SK-N-SH treated with all-trans-retinoic acid at 6 μM for 48 hours (cell line): ENCODE measurements at regions not wholly inside any gene's neighbourhood (a gene's known extent, or its start where the extent isn't known, plus 50 kb on each side); places are given as distances from the start of the nearest gene placed in this dataset.
A peak's percentile ranks its signal among the peaks of the same experiment; 100 is the strongest.

Experiments
- ATAC-seq: fragments of 200-7000 bp; cut with Tn5 transposase; 3 replicates; pipeline ENCODE4 v1.9.1; 2020; ENCODE audit warnings: mild to moderate bottlenecking, moderate library complexity
- ARNTL ChIP-seq: fragments of 450-650 bp; formaldehyde crosslinking; IDR thresholded peaks from 2 replicates; pipeline ENCODE4 v1.5.0; 2020; ENCODE audit warnings: low read depth, mild to moderate bottlenecking, moderate library complexity, borderline replicate concordance
- BACH2 ChIP-seq: fragments of 250-450 bp; sonication (Bioruptor Pico); IDR thresholded peaks from 2 replicates; pipeline ENCODE4 v1.9.0; 2021; ENCODE audit warnings: mild to moderate bottlenecking, borderline replicate concordance
- CSDC2 ChIP-seq: fragments of 250-450 bp; sonication (Bioruptor Pico); IDR thresholded peaks from 2 replicates; pipeline ENCODE4 v1.5.0; 2020; ENCODE audit warnings: mild to moderate bottlenecking, moderate library complexity
- GLIS3 ChIP-seq: fragments of 250-450 bp; sonication (Bioruptor Pico); IDR thresholded peaks from 2 replicates; pipeline ENCODE4 v1.5.0; 2020; ENCODE audit warnings: mild to moderate bottlenecking, moderate library complexity
- OSR1 ChIP-seq: fragments of 250-450 bp; sonication (Bioruptor Pico); IDR thresholded peaks from 2 replicates; pipeline ENCODE4 v1.8.0; 2022; ENCODE audit warnings: moderate library complexity, mild to moderate bottlenecking, inconsistent platforms
- PPARA ChIP-seq: fragments of 250-450 bp; sonication (Bioruptor Pico); IDR thresholded peaks from 2 replicates; pipeline ENCODE4 v1.5.0; 2020; ENCODE audit warnings: mild to moderate bottlenecking, borderline replicate concordance
- RARB ChIP-seq: fragments of 250-450 bp; sonication (Bioruptor Pico); IDR thresholded peaks from 2 replicates; pipeline ENCODE4 v1.8.0; 2021; ENCODE audit warnings: mild to moderate bottlenecking, moderate library complexity
- SNAI2 ChIP-seq: fragments of 250-450 bp; sonication (Bioruptor Pico); IDR thresholded peaks from 2 replicates; pipeline ENCODE4 v1.5.0; 2020; ENCODE audit warnings: mild to moderate bottlenecking, moderate library complexity
- TCF4 ChIP-seq: fragments of 250-450 bp; sonication (Bioruptor Pico); IDR thresholded peaks from 2 replicates; pipeline ENCODE4 v1.8.0; 2021; ENCODE audit warnings: mild to moderate bottlenecking, moderate library complexity, borderline replicate concordance
- TOX ChIP-seq: fragments of 250-450 bp; sonication (Bioruptor Pico); IDR thresholded peaks from 2 replicates; pipeline ENCODE4 v1.8.0; 2021; ENCODE audit warnings: mild to moderate bottlenecking, moderate library complexity, borderline replicate concordance
- ZC3H10 ChIP-seq: fragments of 250-450 bp; sonication (Bioruptor Pico); IDR thresholded peaks from 2 replicates; pipeline ENCODE4 v1.5.1; 2021; ENCODE audit warnings: mild to moderate bottlenecking, moderate library complexity
- ZFP3 ChIP-seq: fragments of 250-450 bp; sonication (Bioruptor Pico); IDR thresholded peaks from 2 replicates; pipeline ENCODE4 v1.5.0; 2020; ENCODE audit warnings: mild to moderate bottlenecking, moderate library complexity
- ZNF565 ChIP-seq: fragments of 450-650 bp; formaldehyde crosslinking; conservative IDR thresholded peaks from 2 replicates; pipeline ENCODE4 v1.5.0; 2020; ENCODE audit warnings: low read depth, mild to moderate bottlenecking, moderate library complexity
- ZNF70 ChIP-seq: fragments of 450-650 bp; formaldehyde crosslinking; IDR thresholded peaks from 2 replicates; pipeline ENCODE4 v1.5.0; 2020; ENCODE audit warnings: mild to moderate bottlenecking, moderate library complexity
- ZNF8 ChIP-seq: fragments of 450-650 bp; formaldehyde crosslinking; IDR thresholded peaks from 2 replicates; pipeline ENCODE4 v1.5.0; 2020; ENCODE audit warnings: mild to moderate bottlenecking, moderate library complexity
- TF ChIP-seq, protein P1 (sequence below): fragments of 250-450 bp; sonication (Bioruptor Pico); IDR thresholded peaks from 2 replicates; pipeline ENCODE4 v1.5.1; 2020; ENCODE audit warnings: low read depth, mild to moderate bottlenecking, moderate library complexity
- TF ChIP-seq, protein P2 (sequence below): fragments of 250-450 bp; sonication (Bioruptor Pico); IDR thresholded peaks from 2 replicates; pipeline ENCODE4 v1.5.1; 2021; ENCODE audit warnings: mild to moderate bottlenecking, moderate library complexity
- TF ChIP-seq, protein P3 (sequence below): fragments of 250-450 bp; sonication (Bioruptor Pico); IDR thresholded peaks from 2 replicates; pipeline ENCODE4 v1.5.0; 2020; ENCODE audit warnings: mild to moderate bottlenecking, moderate library complexity
- TF ChIP-seq, protein P4 (sequence below): fragments of 250-450 bp; sonication (Bioruptor Pico); IDR thresholded peaks from 2 replicates; pipeline ENCODE4 v1.8.0; 2020; ENCODE audit warnings: mild to moderate bottlenecking, moderate library complexity, borderline replicate concordance

DNA sequence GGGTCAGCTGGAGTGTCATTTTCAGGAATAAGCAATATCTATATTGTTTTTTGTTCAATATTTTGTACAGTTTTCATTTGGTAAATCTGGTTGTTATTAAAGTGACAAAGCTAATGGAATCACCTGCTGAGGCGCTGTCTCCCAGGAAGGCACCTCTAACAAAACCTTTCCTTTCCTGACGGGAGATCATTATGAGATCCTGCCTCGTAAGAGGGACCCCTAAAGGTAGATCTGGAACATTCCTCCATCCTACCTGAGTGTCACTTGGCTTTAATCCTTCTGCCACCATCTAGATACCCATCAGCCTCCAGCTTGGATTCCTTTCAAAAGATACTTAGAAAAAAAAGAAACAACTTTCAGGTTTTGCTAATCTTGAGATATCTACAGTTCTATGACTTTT, 157.7 kb downstream of the FAT3 start (continued):
- TF ChIP-seq, protein P1, sequence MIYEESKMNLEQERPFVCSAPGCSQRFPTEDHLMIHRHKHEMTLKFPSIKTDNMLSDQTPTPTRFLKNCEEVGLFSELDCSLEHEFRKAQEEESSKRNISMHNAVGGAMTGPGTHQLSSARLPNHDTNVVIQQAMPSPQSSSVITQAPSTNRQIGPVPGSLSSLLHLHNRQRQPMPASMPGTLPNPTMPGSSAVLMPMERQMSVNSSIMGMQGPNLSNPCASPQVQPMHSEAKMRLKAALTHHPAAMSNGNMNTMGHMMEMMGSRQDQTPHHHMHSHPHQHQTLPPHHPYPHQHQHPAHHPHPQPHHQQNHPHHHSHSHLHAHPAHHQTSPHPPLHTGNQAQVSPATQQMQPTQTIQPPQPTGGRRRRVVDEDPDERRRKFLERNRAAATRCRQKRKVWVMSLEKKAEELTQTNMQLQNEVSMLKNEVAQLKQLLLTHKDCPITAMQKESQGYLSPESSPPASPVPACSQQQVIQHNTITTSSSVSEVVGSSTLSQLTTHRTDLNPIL (CRISPR knock-in tag), result no peak
- TF ChIP-seq ZNF8 (CRISPR knock-in tag), result no peak
- no peak for TF ChIP-seq ZNF565
- no peak for TF ChIP-seq ARNTL (CRISPR knock-in tag)
- no peak for TF ChIP-seq PPARA
- no peak for TF ChIP-seq SNAI2 (CRISPR knock-in tag)
- no peak for TF ChIP-seq TCF4 (CRISPR knock-in tag)

DNA sequence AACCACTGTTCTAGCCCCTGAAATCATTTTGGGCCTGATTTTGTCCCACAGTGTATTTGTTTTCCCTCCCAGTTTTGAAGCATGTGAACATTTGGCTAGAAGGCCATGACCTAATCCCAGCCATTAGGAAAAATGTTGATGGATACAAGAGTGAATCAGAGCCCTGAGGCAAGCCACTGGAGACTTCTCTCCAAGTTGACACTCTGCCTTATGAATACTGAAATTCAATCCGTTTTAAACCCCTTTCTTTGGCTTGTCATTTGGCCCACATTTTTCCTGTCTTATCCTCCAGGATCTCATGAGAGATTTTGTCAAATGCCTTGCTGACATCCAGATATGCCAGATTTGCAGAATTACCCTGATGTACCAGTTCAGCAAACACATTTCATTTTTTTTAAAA, 158.8 kb downstream of the FAT3 start:
- TF ChIP-seq PPARA, result no peak
- no peak for TF ChIP-seq ZNF70 (CRISPR knock-in tag)
- no peak for TF ChIP-seq ZC3H10 (CRISPR knock-in tag)
- no peak for TF ChIP-seq TCF4 (CRISPR knock-in tag)
- no peak for TF ChIP-seq OSR1 (CRISPR knock-in tag)
- TF ChIP-seq, protein P2, sequence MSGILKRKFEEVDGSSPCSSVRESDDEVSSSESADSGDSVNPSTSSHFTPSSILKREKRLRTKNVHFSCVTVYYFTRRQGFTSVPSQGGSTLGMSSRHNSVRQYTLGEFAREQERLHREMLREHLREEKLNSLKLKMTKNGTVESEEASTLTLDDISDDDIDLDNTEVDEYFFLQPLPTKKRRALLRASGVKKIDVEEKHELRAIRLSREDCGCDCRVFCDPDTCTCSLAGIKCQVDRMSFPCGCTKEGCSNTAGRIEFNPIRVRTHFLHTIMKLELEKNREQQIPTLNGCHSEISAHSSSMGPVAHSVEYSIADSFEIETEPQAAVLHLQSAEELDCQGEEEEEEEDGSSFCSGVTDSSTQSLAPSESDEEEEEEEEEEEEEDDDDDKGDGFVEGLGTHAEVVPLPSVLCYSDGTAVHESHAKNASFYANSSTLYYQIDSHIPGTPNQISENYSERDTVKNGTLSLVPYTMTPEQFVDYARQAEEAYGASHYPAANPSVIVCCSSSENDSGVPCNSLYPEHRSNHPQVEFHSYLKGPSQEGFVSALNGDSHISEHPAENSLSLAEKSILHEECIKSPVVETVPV, result no peak
- TF ChIP-seq, protein P3, sequence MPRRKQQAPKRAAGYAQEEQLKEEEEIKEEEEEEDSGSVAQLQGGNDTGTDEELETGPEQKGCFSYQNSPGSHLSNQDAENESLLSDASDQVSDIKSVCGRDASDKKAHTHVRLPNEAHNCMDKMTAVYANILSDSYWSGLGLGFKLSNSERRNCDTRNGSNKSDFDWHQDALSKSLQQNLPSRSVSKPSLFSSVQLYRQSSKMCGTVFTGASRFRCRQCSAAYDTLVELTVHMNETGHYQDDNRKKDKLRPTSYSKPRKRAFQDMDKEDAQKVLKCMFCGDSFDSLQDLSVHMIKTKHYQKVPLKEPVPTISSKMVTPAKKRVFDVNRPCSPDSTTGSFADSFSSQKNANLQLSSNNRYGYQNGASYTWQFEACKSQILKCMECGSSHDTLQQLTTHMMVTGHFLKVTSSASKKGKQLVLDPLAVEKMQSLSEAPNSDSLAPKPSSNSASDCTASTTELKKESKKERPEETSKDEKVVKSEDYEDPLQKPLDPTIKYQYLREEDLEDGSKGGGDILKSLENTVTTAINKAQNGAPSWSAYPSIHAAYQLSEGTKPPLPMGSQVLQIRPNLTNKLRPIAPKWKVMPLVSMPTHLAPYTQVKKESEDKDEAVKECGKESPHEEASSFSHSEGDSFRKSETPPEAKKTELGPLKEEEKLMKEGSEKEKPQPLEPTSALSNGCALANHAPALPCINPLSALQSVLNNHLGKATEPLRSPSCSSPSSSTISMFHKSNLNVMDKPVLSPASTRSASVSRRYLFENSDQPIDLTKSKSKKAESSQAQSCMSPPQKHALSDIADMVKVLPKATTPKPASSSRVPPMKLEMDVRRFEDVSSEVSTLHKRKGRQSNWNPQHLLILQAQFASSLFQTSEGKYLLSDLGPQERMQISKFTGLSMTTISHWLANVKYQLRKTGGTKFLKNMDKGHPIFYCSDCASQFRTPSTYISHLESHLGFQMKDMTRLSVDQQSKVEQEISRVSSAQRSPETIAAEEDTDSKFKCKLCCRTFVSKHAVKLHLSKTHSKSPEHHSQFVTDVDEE (CRISPR knock-in tag), result no peak
- TF ChIP-seq, protein P1 (CRISPR knock-in tag), result no peak
- TF ChIP-seq GLIS3 (CRISPR knock-in tag), result no peak
- ATAC-seq, result peak; percentile 35; the same call in 1 of the 3 replicates

DNA sequence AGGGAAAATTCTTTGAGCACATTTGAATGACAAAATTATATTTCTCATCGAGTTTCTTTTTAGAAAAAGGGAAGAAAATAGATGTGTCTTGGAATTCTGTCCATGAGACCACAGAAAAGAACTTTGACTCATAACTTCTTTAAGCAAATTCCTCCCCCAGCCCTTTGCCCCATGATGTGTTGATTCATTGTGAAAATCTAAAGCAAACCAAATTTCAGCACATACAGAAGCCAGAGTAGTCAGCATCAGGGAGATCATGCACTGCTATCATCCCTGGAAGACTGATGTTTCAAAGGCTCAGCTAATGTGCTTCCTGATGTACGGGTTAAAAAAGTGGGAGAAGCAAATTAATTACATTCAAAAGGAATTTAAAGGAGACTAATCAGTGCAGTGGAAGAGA, 159.7 kb downstream of the FAT3 start:
- peak; percentile 36; the same call in 2 of the 3 replicates for ATAC-seq
- TF ChIP-seq ZNF565 (no peak), CSDC2 (CRISPR knock-in tag) (no peak), TOX (no peak), BACH2 (CRISPR knock-in tag) (no peak)
- TF ChIP-seq, protein P1 (CRISPR knock-in tag), result no peak
- TF ChIP-seq, protein P4, sequence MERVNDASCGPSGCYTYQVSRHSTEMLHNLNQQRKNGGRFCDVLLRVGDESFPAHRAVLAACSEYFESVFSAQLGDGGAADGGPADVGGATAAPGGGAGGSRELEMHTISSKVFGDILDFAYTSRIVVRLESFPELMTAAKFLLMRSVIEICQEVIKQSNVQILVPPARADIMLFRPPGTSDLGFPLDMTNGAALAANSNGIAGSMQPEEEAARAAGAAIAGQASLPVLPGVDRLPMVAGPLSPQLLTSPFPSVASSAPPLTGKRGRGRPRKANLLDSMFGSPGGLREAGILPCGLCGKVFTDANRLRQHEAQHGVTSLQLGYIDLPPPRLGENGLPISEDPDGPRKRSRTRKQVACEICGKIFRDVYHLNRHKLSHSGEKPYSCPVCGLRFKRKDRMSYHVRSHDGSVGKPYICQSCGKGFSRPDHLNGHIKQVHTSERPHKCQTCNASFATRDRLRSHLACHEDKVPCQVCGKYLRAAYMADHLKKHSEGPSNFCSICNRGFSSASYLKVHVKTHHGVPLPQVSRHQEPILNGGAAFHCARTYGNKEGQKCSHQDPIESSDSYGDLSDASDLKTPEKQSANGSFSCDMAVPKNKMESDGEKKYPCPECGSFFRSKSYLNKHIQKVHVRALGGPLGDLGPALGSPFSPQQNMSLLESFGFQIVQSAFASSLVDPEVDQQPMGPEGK (CRISPR knock-in tag), result no peak

DNA sequence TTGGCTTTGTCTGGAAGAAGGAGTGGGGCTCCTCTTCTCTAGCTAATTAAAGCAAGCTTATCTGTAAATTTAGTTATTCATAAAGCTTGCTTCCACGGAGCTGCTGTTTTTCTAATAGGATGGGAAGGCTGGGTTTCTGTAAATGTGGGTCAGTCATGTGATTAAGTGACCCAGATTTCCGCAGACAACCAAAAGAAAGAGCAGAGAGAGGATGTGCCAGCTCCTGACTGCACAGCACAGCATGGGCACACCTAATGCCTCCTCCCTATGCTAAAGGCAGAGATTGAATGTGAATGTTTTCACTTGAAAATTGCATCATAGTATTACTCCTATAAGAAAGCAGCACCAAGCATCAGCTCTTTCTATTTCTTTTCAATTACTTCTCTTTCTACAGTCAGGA, 160.2 kb downstream of the FAT3 start:
- ATAC-seq, result peak; percentile 24; the same call in 1 of the 3 replicates
- TF ChIP-seq RARB (CRISPR knock-in tag) (no peak), ZFP3 (no peak), TOX (no peak), GLIS3 (CRISPR knock-in tag) (no peak), PPARA (no peak)
- TF ChIP-seq, protein P2, result no peak
- TF ChIP-seq, protein P4 (CRISPR knock-in tag), result no peak
- TF ChIP-seq, protein P3 (CRISPR knock-in tag), result no peak
